ENCODE measurements at regions not wholly inside any gene's neighbourhood (a gene's known extent, or its start where the extent isn't known, plus 50 kb on each side); places are given as distances from the start of the nearest gene placed in this dataset.

DNA sequence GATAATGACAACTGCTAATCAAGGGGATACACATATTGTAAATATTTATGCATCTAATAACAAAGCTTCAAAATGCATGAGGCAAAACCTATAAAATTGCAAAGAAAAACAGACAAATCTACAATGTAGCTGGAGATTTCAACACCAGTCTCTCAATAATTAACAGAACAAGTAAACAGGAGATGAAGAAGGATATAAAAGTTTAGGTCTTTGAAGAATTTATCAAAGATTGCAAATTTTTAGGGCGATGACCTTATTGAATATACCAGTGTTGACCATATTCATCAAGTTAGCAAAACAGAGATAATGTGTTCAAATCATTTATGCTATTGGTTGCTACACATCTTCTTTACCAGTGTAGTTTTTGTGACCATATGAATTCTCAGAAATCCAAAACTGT lies 237.8 kb upstream of the SGK1 start:
- DNase-seq = no peak
- in situ Hi-C loops (cut with HindIII; ENCODE audit: low pct_ligation_motif_present, low sequenced_read_pairs) = no loop called here
- H3K27ac ChIP-seq = no peak overlapping the region
- no peaks in the 10 kb centered on the region for H3K27me3 ChIP-seq (replicated peaks)
- H3K36me3 ChIP-seq (replicated peaks) = no peaks in the 10 kb centered on the region
- no peak overlapping the region for H3K4me3 ChIP-seq (ENCODE audit: low read depth, low read length)
- TF ChIP-seq CTCF (IDR thresholded peaks at IDR 0.05; ENCODE audit: low read depth, low read length, missing control alignments) = no peak

DNA sequence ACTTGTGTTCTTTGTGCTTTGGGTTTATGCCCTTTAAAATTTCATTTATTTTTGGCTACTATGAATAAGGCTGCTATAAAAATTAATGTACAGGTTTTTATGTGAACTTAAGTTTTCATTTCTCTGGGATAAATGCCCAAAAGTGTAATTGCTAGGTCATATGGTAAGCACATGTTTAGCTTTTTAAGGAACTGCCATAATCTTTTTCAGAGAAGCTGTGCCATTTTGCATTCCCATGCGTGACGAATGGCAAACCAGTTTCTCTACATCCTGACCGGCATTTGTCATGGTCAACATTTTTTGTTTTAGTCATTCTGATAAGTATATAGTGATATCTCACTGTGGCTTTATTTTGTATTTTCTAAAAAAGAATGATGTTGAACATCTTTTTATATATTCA lies 236.0 kb upstream of the SGK1 start:
- Histone ChIP-seq H3K36me3 (replicated peaks) (no peaks in the 10 kb centered on the region), H3K27me3 (replicated peaks) (no peaks in the 10 kb centered on the region), H3K27ac (no peak overlapping the region), H3K4me3 (ENCODE audit: low read depth, low read length) (no peak overlapping the region)
- in situ Hi-C loops (cut with HindIII; ENCODE audit: low pct_ligation_motif_present, low sequenced_read_pairs) = no loop called here
- TF ChIP-seq CTCF (IDR thresholded peaks at IDR 0.05; ENCODE audit: low read depth, low read length, missing control alignments) = no peak
- DNase-seq = no peak

DNA sequence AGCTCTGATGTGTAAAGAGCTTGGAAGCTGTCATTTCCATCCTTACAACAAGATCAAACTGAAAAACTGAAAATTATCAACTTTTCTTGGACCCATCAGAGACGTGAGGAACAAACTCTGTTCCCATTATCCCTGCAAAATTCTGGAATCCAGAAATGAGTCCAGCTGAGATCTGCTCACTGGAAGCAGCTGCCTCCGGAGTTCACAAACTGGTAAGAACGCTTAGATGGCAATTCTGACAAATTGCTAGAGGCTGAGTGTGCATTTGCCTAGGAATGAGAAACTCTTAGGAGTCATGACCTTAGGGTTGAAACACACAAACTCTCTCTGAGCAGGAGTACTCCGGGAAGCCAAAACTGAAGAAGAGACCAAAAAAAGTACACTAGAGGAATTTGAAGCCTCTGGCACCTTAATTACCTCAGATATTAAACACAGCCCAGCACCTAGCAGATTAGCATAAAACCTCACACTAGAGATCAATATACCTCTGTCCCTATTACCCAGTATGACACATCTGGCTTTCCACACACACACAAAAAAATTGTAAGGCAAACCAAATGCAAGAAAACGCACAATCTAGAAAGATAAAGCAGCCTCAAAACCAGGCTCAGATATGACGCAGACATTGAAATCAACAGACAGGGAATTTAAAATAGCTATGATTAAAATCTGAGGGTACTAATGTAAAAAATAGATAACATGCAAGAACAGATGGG lies 233.5 kb upstream of the SGK1 start:
- TF ChIP-seq CTCF (IDR thresholded peaks at IDR 0.05; ENCODE audit: low read depth, low read length, missing control alignments) = no peak
- Histone ChIP-seq H3K36me3 (replicated peaks) (no peaks in the 10 kb centered on the region), H3K27me3 (replicated peaks) (no peaks in the 10 kb centered on the region), H3K27ac (peak overlapping the region; percentile 88), H3K4me3 (ENCODE audit: low read depth, low read length) (no peak overlapping the region)
- in situ Hi-C loops (cut with HindIII; ENCODE audit: low pct_ligation_motif_present, low sequenced_read_pairs) = no loop called here
- DNase-seq = peak; percentile 86

DNA sequence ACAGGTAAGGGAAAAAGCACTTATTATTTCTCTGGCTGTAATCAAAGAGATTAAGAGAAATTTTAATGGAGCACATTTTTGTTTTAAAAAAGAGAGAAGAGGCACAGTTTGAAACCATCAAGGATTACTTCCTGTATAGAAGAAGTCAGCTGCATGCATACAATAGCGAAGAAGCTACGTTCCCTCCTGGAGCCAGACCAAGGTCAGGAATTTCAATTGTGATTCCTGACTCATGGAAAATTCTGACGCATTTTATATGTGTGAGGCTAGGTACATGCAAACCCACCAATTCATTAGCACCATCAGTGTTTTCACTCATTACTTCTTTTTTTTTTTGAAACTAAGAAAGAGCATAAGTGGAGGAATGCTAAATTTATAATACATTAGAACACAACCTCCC lies 232.7 kb upstream of the SGK1 start:
- no peaks in the 10 kb centered on the region for H3K27me3 ChIP-seq (replicated peaks)
- DNase-seq = peak; percentile 58
- TF ChIP-seq CTCF (IDR thresholded peaks at IDR 0.05; ENCODE audit: low read depth, low read length, missing control alignments) = no peak
- in situ Hi-C loops (cut with HindIII; ENCODE audit: low pct_ligation_motif_present, low sequenced_read_pairs) = no loop called here
- peak overlapping the region; percentile 88 for H3K27ac ChIP-seq
- H3K4me3 ChIP-seq (ENCODE audit: low read depth, low read length) = no peak overlapping the region
- H3K36me3 ChIP-seq (replicated peaks) = no peaks in the 10 kb centered on the region

- in situ Hi-C loops (cut with HindIII; ENCODE audit: low pct_ligation_motif_present, low sequenced_read_pairs) = no loop called here
- Histone ChIP-seq H3K4me3 (ENCODE audit: low read depth, low read length) (no peak overlapping the region), H3K36me3 (replicated peaks) (no peaks in the 10 kb centered on the region), H3K27me3 (replicated peaks) (no peaks in the 10 kb centered on the region), H3K27ac (peak overlapping the region; percentile 88)
- DNase-seq = no peak
- TF ChIP-seq CTCF (IDR thresholded peaks at IDR 0.05; ENCODE audit: low read depth, low read length, missing control alignments) = no peak
Measured at GRCh38 chr6:134549854-134550253, 231.9 kb upstream of the SGK1 start.
